Muscle layer of colon (tissue), 2 donors: ENCODE measurements at regions not wholly inside any gene's neighbourhood (a gene's known extent, or its start where the extent isn't known, plus 50 kb on each side); places are given as distances from the start of the nearest gene placed in this dataset.
"Not testable (repeated sequence)": the region's sequence is repeated elsewhere in the genome, so short reads cannot be mapped to it uniquely, and the experiment has no call there.

Experiments used
- H3K27ac ChIP-seq: one replicate; pipeline ENCODE4 v1.7.0; 2013; ENCODE audit warnings: low read depth, mild to moderate bottlenecking, low read length, moderate library complexity
- H3K27me3 ChIP-seq, 2 donors: one replicate each; pipeline ENCODE4 v1.7.0; 2013; ENCODE audit warnings: low read length in 2 of 2, mild to moderate bottlenecking in 2 of 2; ENCODE audit not compliant: insufficient read depth in 2 of 2, control insufficient read depth in 1 of 2
- H3K36me3 ChIP-seq: one replicate; pipeline ENCODE4 v1.7.0; 2013; ENCODE audit warnings: mild to moderate bottlenecking, low read length; ENCODE audit not compliant: insufficient read depth
- H3K4me1 ChIP-seq: one replicate; pipeline ENCODE4 v1.7.0; 2013; ENCODE audit warnings: mild to moderate bottlenecking, low read length; ENCODE audit not compliant: insufficient read depth
- H3K4me3 ChIP-seq, 2 donors: one replicate each; pipeline ENCODE4 v1.7.0; 2013; ENCODE audit warnings: low read length in 2 of 2, low read depth in 1 of 2, mild to moderate bottlenecking in 1 of 2, moderate library complexity in 1 of 2
- H3K9ac ChIP-seq: one replicate; pipeline ENCODE4 v1.7.0; 2013; ENCODE audit warnings: low read length
- H3K9me3 ChIP-seq: one replicate; pipeline ENCODE4 v1.7.0; 2013; ENCODE audit warnings: mild to moderate bottlenecking, low read length
- donor health status: abdominal sarcoma.
- donor health status: Adenocarcinoma of cecum.

GRCh38 chr16:29605593-29606205, 57.3 kb upstream of the SPN start:
- peaks cover 12% of the 10 kb centered on the region for H3K4me1 ChIP-seq
- not testable (repeated sequence) for H3K27ac ChIP-seq, H3K9ac ChIP-seq, H3K4me3 ChIP-seq, H3K27me3 ChIP-seq, H3K9me3 ChIP-seq, H3K36me3 ChIP-seq

- H3K27me3 ChIP-seq, H3K4me3 ChIP-seq, H3K27ac ChIP-seq, H3K9ac ChIP-seq, H3K36me3 ChIP-seq, H3K9me3 ChIP-seq: not testable (repeated sequence)
- peaks cover 12% of the 10 kb centered on the region for H3K4me1 ChIP-seq
Measured at GRCh38 chr16:29606669-29607427, 56.2 kb upstream of the SPN start.

- H3K9me3 ChIP-seq, H3K27ac ChIP-seq, H3K36me3 ChIP-seq, H3K27me3 ChIP-seq, H3K9ac ChIP-seq, H3K4me3 ChIP-seq: not testable (repeated sequence)
- peaks cover 12% of the 10 kb centered on the region for H3K4me1 ChIP-seq
Measured at GRCh38 chr16:29607428-29607823, 55.6 kb upstream of the SPN start.

- H3K36me3 ChIP-seq, H3K27me3 ChIP-seq, H3K9me3 ChIP-seq, H3K9ac ChIP-seq, H3K27ac ChIP-seq, H3K4me1 ChIP-seq: not testable (repeated sequence)
- H3K4me3 ChIP-seq = peak overlapping the region; percentile 45 to 61
Measured at GRCh38 chr16:29612381-29613306, 50.4 kb upstream of the SPN start.
